ENCODE measurements at regions not wholly inside any gene's neighbourhood (a gene's known extent, or its start where the extent isn't known, plus 50 kb on each side); places are given as distances from the start of the nearest gene placed in this dataset.

DNA sequence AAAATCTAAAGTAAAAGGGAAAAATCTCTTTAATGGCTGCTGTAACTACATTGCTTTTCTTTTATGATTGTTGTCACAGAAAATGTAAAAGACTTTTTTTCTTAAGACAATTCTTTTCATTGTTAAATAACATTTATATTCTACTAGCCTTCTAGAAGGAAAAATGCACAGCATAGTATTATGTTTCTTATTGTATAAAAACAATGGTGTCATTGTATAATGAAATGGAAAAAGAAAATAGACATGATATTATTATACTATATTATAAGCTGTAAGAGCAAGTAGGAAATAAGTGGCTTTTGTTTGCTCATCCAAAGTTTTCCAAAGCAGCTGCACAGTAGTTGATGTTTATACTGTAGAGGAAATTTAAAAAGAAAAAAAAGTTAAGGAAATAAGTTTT, 1021.7 kb downstream of the EFNA5 start:
- no peak overlapping the region for H3K4me3 ChIP-seq (ENCODE audit: low read depth, low read length)
- H3K9me3 ChIP-seq (ENCODE audit: control insufficient read depth, insufficient read depth, low read length) = no peaks in the 10 kb centered on the region
- no peak for DNase-seq (ENCODE audit: low read depth, low spot score)
- H3K27me3 ChIP-seq (ENCODE audit: control insufficient read depth, insufficient read depth, low read length) = no peaks in the 10 kb centered on the region
- POLR2A ChIA-PET = no interaction called here
- CTCF ChIA-PET = interaction anchor here (1.4 kb wide), 1 partner anchor 10 kb away, joined by 3 read pairs; no protein-coding TSS in a partner anchor
- TF ChIP-seq, protein P1, sequence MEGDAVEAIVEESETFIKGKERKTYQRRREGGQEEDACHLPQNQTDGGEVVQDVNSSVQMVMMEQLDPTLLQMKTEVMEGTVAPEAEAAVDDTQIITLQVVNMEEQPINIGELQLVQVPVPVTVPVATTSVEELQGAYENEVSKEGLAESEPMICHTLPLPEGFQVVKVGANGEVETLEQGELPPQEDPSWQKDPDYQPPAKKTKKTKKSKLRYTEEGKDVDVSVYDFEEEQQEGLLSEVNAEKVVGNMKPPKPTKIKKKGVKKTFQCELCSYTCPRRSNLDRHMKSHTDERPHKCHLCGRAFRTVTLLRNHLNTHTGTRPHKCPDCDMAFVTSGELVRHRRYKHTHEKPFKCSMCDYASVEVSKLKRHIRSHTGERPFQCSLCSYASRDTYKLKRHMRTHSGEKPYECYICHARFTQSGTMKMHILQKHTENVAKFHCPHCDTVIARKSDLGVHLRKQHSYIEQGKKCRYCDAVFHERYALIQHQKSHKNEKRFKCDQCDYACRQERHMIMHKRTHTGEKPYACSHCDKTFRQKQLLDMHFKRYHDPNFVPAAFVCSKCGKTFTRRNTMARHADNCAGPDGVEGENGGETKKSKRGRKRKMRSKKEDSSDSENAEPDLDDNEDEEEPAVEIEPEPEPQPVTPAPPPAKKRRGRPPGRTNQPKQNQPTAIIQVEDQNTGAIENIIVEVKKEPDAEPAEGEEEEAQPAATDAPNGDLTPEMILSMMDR (IDR thresholded peaks at IDR 0.05; ENCODE audit: low read depth, low read length) = no peak
- H3K27ac ChIP-seq (ENCODE audit: low read depth, low read length) = no peak overlapping the region

DNA sequence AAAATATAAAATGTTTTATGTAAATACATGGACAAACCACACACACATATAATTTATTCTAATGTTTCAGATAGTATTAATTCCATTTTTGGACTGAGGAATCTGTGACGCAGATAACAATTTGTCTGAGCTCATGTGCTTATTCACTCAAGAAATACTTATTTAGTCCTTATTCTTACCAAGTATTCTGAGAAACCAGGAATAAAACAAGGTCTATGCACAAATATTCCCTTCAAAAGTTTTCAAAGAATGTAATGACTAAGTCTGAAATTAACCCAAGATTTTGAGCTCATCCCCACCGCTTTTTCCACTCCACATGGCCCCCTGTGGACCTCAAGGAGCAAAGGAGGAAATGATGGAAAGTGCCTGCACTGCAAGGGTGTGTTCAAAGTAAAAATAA, 1022.3 kb downstream of the EFNA5 start:
- H3K27ac ChIP-seq (ENCODE audit: low read depth, low read length) = no peak overlapping the region
- DNase-seq (ENCODE audit: low read depth, low spot score) = no peak
- no peak overlapping the region for H3K4me3 ChIP-seq (ENCODE audit: low read depth, low read length)
- POLR2A ChIA-PET = no interaction called here
- H3K9me3 ChIP-seq (ENCODE audit: control insufficient read depth, insufficient read depth, low read length) = no peaks in the 10 kb centered on the region
- H3K27me3 ChIP-seq (ENCODE audit: control insufficient read depth, insufficient read depth, low read length) = no peaks in the 10 kb centered on the region
- TF ChIP-seq, protein P1 (IDR thresholded peaks at IDR 0.05; ENCODE audit: low read depth, low read length) = no peak
- CTCF ChIA-PET = no interaction called here

DNA sequence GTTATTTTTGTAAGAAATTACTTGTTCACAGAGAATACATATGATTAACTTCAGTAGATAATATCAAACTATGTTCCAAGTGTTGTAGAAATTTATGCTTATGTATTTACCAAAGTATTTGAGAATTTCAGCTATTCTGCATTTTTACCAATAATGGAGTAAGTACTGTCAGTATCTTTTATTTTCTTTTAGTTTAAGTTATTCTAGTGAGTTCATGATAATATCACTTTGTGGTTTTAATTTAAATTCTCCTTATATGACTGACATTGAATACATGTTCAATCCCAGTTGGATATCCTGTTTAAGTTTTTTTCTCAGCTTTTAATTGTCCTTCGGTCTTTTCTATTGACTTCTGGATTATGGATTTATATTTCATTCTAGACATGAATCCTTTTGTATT, 1024.6 kb downstream of the EFNA5 start:
- CTCF ChIA-PET = no interaction called here

DNA sequence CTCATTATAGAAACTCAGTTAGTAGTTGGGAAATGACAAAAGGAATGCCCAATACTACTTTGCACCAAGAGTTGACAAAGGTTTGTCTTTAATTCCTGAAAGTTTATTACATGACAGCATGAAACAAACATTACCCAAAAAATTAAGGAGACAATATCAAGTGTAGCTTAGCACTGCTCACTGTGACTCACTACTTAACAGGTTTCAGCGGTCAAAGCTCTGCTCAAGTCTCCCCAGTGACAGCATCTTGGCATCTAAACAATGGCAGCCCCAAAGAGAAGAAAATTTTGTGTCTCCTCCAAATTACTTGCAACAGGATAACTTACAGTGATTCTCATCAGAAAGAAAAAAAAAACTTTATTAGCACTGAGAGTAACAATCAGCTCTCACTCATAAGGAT, 1030.2 kb downstream of the EFNA5 start:
- CTCF ChIA-PET = interaction anchor here (1.3 kb wide), 1 partner anchor 21 kb away, joined by 3 read pairs; no protein-coding TSS in a partner anchor
- Histone ChIP-seq H3K27me3 (ENCODE audit: control insufficient read depth, insufficient read depth, low read length) (no peaks in the 10 kb centered on the region), H3K9me3 (ENCODE audit: control insufficient read depth, insufficient read depth, low read length) (no peaks in the 10 kb centered on the region), H3K27ac (ENCODE audit: low read depth, low read length) (no peak overlapping the region), H3K4me3 (ENCODE audit: low read depth, low read length) (no peak overlapping the region)
- no peak for DNase-seq (ENCODE audit: low read depth, low spot score)
- POLR2A ChIA-PET = no interaction called here
- TF ChIP-seq, protein P1 (IDR thresholded peaks at IDR 0.05; ENCODE audit: low read depth, low read length) = no peak

More for the DNA sequence above, 1024.6 kb downstream of the EFNA5 start:
- Histone ChIP-seq H3K27ac (ENCODE audit: low read depth, low read length) (no peak overlapping the region), H3K9me3 (ENCODE audit: control insufficient read depth, insufficient read depth, low read length) (no peaks in the 10 kb centered on the region), H3K4me3 (ENCODE audit: low read depth, low read length) (no peak overlapping the region), H3K27me3 (ENCODE audit: control insufficient read depth, insufficient read depth, low read length) (no peaks in the 10 kb centered on the region)
- TF ChIP-seq, protein P1 (IDR thresholded peaks at IDR 0.05; ENCODE audit: low read depth, low read length) = no peak
- no peak for DNase-seq (ENCODE audit: low read depth, low spot score)
- POLR2A ChIA-PET = no interaction called here

DNA sequence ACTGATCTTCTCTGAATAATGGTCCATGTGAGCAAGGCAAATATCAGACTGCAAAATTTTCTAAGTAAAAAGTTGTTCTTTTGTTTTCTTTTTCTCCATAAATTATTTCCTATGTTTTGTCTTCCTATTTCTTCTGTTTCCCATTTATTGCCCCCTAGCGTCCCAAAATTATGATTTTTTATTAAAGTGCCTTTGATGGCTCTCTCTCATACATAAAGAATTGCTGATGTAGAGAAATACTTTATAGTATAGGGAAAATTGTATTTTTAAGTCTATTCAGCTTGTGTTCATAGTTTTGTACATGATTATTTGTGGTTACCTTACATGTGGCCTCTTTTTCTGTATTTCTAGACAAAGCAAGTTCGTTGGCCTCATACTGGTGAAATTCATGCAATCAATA, 1031.2 kb downstream of the EFNA5 start:
- Histone ChIP-seq H3K27ac (ENCODE audit: low read depth, low read length) (no peak overlapping the region), H3K9me3 (ENCODE audit: control insufficient read depth, insufficient read depth, low read length) (no peaks in the 10 kb centered on the region), H3K27me3 (ENCODE audit: control insufficient read depth, insufficient read depth, low read length) (no peaks in the 10 kb centered on the region), H3K4me3 (ENCODE audit: low read depth, low read length) (no peak overlapping the region)
- DNase-seq (ENCODE audit: low read depth, low spot score) = no peak
- POLR2A ChIA-PET = no interaction called here
- TF ChIP-seq, protein P1 (IDR thresholded peaks at IDR 0.05; ENCODE audit: low read depth, low read length) = no peak
- CTCF ChIA-PET = interaction anchor here (1.3 kb wide), 1 partner anchor 22 kb away, joined by 3 read pairs; no protein-coding TSS in a partner anchor
